Urothelium cell line (cell line): ENCODE measurements at regions not wholly inside any gene's neighbourhood (a gene's known extent, or its start where the extent isn't known, plus 50 kb on each side); places are given as distances from the start of the nearest gene placed in this dataset.
"Not testable (repeated sequence)": the region's sequence is repeated elsewhere in the genome, so short reads cannot be mapped to it uniquely, and the experiment has no call there.

ENCODE experiments used
- DNase-seq: peaks from one replicate; pipeline ENCODE4 v3.0.0; 2011; ENCODE audit warnings: low spot score, mixed read lengths
- FAIRE-seq: peaks from 2 replicates; lab custom pipeline; 2011; peaks lifted over from hg19 to GRCh38; lab: Jason Lieb, UNC

GRCh38 chr1:30517241-30517640, 206.1 kb downstream of the MATN1 start:
- peak; percentile 94 for FAIRE-seq
- not testable (repeated sequence) for DNase-seq

- no peak for DNase-seq
- FAIRE-seq: no peak
These were observed 206.9 kb downstream of the MATN1 start for GRCh38 chr1:30516485-30516858.

- FAIRE-seq: no peak
- DNase-seq: no peak
These were observed 207.5 kb downstream of the MATN1 start for GRCh38 chr1:30515755-30516484.

DNA sequence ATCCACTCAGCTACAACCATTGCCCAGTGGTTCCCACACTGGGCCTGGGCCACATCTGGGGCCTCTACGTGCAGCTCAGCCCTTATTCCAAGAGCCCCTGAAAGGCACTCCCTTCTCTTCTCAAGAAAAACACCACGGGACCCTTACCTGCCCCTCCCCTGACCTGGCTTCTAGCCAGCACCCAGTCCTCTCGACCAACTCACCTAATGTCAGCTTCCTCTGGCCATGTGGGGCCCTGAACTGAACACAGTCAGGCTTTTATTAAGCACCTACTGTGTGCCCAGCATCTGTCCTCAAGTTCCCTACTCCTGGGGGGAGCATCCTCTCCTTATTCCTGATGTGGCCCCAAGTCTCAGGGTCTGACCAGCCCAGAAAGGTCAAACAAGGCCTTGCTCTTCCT, 208.4 kb downstream of the MATN1 start:
- FAIRE-seq: no peak
- DNase-seq: no peak

DNA sequence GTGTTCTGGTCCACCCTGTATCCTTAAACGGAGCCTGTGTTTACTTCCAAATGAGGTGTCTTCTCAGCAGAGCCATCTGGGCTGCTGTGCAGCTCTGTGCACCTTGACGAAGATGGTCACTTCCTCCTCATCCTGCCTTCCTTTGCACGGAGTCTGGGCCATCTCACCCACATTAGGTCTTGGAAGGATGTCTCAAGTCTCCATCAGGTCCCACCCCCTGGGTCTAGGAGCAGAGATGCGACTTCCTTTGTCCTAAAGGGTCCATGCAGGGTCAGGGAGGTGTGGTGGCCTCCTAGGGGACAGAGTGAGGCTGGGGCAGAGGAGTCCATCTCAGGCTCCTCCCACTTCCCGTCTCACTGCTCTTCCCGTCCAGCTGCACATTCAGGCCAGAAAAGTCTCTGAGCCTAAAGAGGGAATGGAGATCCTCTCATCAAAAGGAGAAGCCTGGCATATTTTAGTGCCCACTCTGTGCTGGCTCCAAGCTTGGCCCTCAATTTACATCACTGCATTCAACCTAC, 209.2 kb downstream of the MATN1 start:
- FAIRE-seq (no peak), DNase-seq (no peak)

DNA sequence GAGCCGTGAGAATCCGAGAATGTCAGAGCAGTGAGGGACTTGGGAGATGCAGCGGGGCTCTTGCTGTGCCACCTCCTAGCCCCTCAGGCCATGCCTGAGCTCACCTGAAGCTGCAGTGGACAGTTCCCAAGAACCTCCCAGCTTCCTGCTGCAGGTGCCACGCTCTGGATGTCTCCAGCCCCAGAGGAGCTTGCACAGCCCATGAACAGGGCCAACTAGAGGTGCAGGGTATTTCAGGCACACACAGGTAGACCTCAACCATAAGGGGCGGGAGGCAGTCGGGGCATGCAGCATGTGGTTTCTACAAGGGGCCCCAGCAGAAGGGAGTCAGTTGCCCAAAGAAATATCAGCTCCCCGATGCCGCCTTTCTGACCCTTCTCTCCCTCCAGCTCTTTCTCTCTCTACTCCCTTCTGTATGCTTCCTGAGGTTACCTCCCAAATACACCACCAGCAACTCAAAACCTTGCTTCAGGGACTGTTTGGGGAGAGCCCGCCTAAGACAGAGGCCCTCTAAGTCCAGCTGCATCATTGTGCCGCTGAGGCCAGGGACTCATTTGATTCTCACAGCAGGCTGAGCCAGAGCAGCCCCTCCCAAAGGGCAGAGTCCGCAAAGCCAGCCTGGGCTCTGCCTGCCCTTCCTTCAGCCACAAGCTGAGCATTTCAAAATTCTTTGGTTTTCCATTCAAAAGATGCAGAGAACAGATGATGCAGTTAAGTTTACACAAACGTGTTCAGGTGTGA, 209.8 kb downstream of the MATN1 start:
- no peak for DNase-seq
- FAIRE-seq: no peak

- no peak for DNase-seq
- peak; percentile 67 for FAIRE-seq
These were observed 210.5 kb downstream of the MATN1 start for GRCh38 chr1:30512914-30513265.

GRCh38 chr1:30511991-30512913, 211.1 kb downstream of the MATN1 start:
- DNase-seq (peak; percentile 74), FAIRE-seq (peak; percentile 53)

DNA sequence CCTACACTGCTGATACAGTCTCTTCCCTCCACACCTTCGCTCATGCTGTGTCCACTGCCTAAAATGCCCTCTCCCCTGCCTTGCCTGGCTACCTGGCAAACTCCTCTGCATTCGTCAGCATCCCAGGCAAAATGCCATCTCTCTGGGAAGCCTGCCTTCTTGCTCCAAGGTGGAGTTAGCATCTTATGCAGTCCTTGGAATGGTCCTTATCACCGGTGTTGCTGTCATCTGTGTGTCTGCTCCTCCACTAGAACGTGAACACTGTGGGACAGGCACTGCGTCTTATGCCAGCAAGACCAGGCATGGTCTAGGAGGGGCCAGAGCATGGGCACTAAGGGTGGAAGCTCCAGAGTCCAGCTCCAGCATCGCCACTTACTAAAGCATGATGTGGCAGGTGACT, 211.8 kb downstream of the MATN1 start:
- FAIRE-seq: no peak

DNA sequence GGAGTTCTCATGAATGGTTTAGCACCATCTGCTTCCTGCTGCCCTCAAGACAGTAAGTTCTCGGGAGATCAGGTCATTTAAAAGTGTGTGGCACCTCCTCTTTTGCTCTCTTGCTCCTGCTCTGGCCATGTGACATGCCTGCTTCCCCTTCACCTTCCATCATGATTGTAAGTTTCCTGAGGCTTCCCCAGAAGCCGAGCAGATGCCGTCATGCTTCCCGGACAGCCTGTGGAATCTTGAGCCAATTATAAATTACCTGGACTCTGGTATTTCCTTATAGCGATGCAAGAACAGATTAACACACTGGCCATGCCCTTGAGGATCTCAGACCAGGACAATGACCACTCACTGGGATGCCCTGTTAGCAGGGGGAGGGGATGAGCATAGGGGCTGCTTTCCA, 212.3 kb downstream of the MATN1 start:
- FAIRE-seq (no peak), DNase-seq (no peak)

More for the DNA sequence above, 211.8 kb downstream of the MATN1 start:
- peak; percentile 53 for DNase-seq

DNA sequence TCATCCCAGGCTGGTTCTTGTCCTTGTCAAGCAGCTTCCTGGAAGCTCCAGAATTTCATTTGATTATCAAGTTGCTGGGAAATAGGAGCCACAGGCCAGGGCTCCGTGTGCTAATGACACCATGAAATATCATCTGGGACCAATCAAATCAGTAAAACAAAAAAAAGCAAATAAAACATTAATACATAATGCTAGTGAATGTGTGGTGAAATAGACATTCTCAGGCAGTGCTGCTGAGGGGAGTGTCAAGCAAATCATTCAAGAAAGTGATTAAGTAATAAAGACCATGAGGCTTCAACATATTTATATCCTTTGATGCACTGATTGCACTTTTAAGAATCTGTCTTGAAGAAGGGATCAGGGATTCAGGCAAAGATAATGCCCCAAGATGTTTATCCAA, 213.7 kb downstream of the MATN1 start:
- FAIRE-seq (no peak), DNase-seq (no peak)

GRCh38 chr1:30508611-30509010, 214.8 kb downstream of the MATN1 start:
- DNase-seq (no peak), FAIRE-seq (no peak)

- FAIRE-seq: no peak
- DNase-seq: no peak
These were observed 215.3 kb downstream of the MATN1 start for GRCh38 chr1:30508175-30508448.

GRCh38 chr1:30507401-30508174, 215.8 kb downstream of the MATN1 start:
- no peak for FAIRE-seq

DNA sequence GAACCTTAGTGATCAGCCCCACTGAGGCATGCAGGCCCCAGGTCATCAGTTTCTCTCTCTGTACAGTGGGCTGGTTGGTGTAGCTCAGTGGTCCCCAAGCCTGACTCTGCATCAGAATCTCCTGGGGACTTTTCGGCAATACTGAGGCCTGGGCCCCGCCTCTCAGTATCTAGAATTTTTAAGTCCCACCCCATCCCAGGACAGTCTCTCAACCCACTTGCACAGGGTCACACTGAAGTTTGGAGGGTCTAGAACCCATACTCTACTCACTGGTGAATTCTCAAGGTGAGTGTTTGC, 216.4 kb downstream of the MATN1 start:
- no peak for FAIRE-seq
- no peak for DNase-seq

More at GRCh38 chr1:30507401-30508174, 215.8 kb downstream of the MATN1 start:
- no peak for DNase-seq

- DNase-seq (no peak), FAIRE-seq (no peak)
These were observed 216.9 kb downstream of the MATN1 start for GRCh38 chr1:30506291-30507015.

GRCh38 chr1:30505853-30506252, 217.5 kb downstream of the MATN1 start:
- no peak for FAIRE-seq
- no peak for DNase-seq

GRCh38 chr1:30492451-30492850, 230.9 kb downstream of the MATN1 start:
- FAIRE-seq (no peak), DNase-seq (no peak)

DNA sequence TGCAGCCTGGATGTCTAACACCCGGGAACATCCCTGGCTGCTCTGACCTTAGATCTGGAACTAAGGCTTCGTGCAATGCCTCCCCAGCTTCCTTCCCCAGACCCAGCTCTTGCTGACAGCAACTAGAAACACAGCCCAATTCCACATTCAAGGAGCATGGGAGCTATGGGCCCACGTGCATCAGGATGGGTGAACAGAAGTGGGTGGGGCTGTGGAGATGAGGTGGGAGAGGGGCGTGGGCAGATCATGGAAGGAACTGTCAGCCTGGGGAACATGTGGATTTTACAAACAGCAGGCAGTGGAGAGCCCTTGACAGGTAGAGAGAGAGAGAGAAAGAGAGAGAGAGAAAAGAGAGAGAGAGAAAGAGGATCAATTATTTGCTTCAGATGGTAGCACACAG, 231.6 kb downstream of the MATN1 start:
- DNase-seq (no peak), FAIRE-seq (no peak)

DNA sequence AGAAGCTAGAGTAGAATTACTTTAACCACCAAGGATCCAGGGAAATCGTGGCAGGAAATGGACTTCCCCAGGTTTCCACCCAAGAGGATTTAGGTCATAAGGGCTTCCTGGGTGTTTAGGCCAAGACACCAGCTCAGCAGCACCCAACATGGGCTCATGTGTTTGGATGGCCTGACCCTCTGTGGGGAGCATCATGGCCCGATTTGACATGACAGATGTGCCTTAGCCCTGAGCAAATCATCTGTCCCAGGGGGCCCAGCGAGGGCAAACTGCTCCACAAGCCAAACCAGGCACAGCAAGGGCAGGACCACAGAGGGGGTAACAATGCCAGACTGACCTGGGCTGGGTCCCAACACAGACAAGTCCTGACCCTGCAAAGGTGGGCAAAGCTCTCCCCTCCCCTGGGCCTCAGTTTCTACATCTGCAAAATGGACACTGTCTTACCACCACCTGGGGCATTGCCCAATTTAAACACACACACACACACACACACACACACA, 232.8 kb downstream of the MATN1 start:
- no peak for DNase-seq
- no peak for FAIRE-seq
